ENCODE measurements at regions not wholly inside any gene's neighbourhood (a gene's known extent, or its start where the extent isn't known, plus 50 kb on each side); places are given as distances from the start of the nearest gene placed in this dataset.

GRCh38 chr15:77722759-77723460, 90.2 kb upstream of the LINGO1 start:
- no peaks in the 10 kb centered on the region for H3K4me1 ChIP-seq (ENCODE audit: low read length)
- no peak overlapping the region for H3K4me3 ChIP-seq (ENCODE audit: low read length)
- H4K20me1 ChIP-seq (ENCODE audit: insufficient read depth, low read depth, low read length) = no peaks in the 10 kb centered on the region

DNA sequence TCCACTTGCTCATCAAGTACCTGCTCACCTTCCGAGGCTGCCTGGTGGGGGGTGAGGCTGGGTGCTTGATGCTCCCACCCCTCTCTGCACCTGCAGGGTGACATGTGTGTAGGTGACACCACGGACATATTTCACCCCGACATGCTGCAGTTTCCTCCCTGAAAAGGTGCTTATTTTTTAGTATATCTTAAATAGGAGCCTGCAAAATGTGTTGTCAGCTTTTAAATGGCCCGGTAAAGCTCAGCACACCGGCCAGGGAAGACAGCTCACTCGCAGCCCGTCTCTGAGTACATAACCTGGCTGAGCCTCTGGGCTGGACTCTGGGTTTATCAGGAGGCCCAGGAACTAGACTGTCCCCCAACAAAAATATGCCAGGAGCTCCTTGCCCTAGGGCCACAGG, 89.3 kb upstream of the LINGO1 start:
- H2AFZ ChIP-seq (ENCODE audit: low read length) = no peak overlapping the region
- H3K4me2 ChIP-seq (ENCODE audit: low read depth, low read length, poor library complexity, severe bottlenecking) = no peak overlapping the region
- DNase-seq = no peak
- no peaks in the 10 kb centered on the region for H3K9me3 ChIP-seq (ENCODE audit: low read length)
- no peak overlapping the region for H3K4me3 ChIP-seq (ENCODE audit: low read length)
- H3K9ac ChIP-seq (ENCODE audit: low read length) = no peak overlapping the region
- no peaks in the 10 kb centered on the region for H3K36me3 ChIP-seq (ENCODE audit: insufficient read depth, low read length)
- no peaks in the 10 kb centered on the region for H3K79me2 ChIP-seq (ENCODE audit: low read length)
- H3K27ac ChIP-seq (ENCODE audit: low read length) = no peak overlapping the region
- no peaks in the 10 kb centered on the region for H4K20me1 ChIP-seq (ENCODE audit: insufficient read depth, low read depth, low read length)
- H3K4me1 ChIP-seq (ENCODE audit: low read length) = no peaks in the 10 kb centered on the region
- no peaks in the 10 kb centered on the region for H3K9me2 ChIP-seq (replicated peaks; ENCODE audit: insufficient read depth, low read length)
- no peaks in the 10 kb centered on the region for H3K27me3 ChIP-seq (ENCODE audit: low read length)

More at GRCh38 chr15:77722759-77723460, 90.2 kb upstream of the LINGO1 start:
- Histone ChIP-seq H3K36me3 (ENCODE audit: insufficient read depth, low read length) (no peaks in the 10 kb centered on the region), H3K9me3 (ENCODE audit: low read length) (no peaks in the 10 kb centered on the region), H3K4me2 (ENCODE audit: low read depth, low read length, poor library complexity, severe bottlenecking) (no peak overlapping the region), H3K9me2 (replicated peaks; ENCODE audit: insufficient read depth, low read length) (no peaks in the 10 kb centered on the region), H3K79me2 (ENCODE audit: low read length) (no peaks in the 10 kb centered on the region), H2AFZ (ENCODE audit: low read length) (no peak overlapping the region), H3K27me3 (ENCODE audit: low read length) (no peaks in the 10 kb centered on the region), H3K9ac (ENCODE audit: low read length) (no peak overlapping the region), H3K27ac (ENCODE audit: low read length) (no peak overlapping the region)
- no peak for DNase-seq

- H3K4me1 ChIP-seq (ENCODE audit: low read length) = no peaks in the 10 kb centered on the region
- H3K9me3 ChIP-seq (ENCODE audit: low read length) = no peaks in the 10 kb centered on the region
- H2AFZ ChIP-seq (ENCODE audit: low read length) = no peak overlapping the region
- H3K79me2 ChIP-seq (ENCODE audit: low read length) = no peaks in the 10 kb centered on the region
- no peak overlapping the region for H3K4me2 ChIP-seq (ENCODE audit: low read depth, low read length, poor library complexity, severe bottlenecking)
- no peak overlapping the region for H3K4me3 ChIP-seq (ENCODE audit: low read length)
- no peaks in the 10 kb centered on the region for H3K9me2 ChIP-seq (replicated peaks; ENCODE audit: insufficient read depth, low read length)
- H4K20me1 ChIP-seq (ENCODE audit: insufficient read depth, low read depth, low read length) = no peaks in the 10 kb centered on the region
- DNase-seq = no peak
- H3K9ac ChIP-seq (ENCODE audit: low read length) = no peak overlapping the region
- H3K27ac ChIP-seq (ENCODE audit: low read length) = no peak overlapping the region
- H3K27me3 ChIP-seq (ENCODE audit: low read length) = no peaks in the 10 kb centered on the region
- H3K36me3 ChIP-seq (ENCODE audit: insufficient read depth, low read length) = no peaks in the 10 kb centered on the region
Observed at GRCh38 chr15:77720655-77721054, 87.9 kb upstream of the LINGO1 start.

- Histone ChIP-seq H2AFZ (ENCODE audit: low read length) (no peak overlapping the region), H3K9ac (ENCODE audit: low read length) (no peak overlapping the region), H3K9me2 (replicated peaks; ENCODE audit: insufficient read depth, low read length) (no peaks in the 10 kb centered on the region), H3K27me3 (ENCODE audit: low read length) (no peaks in the 10 kb centered on the region), H3K9me3 (ENCODE audit: low read length) (no peaks in the 10 kb centered on the region), H3K27ac (ENCODE audit: low read length) (no peak overlapping the region), H3K4me1 (ENCODE audit: low read length) (no peaks in the 10 kb centered on the region), H3K36me3 (ENCODE audit: insufficient read depth, low read length) (no peaks in the 10 kb centered on the region), H3K4me2 (ENCODE audit: low read depth, low read length, poor library complexity, severe bottlenecking) (no peak overlapping the region), H3K79me2 (ENCODE audit: low read length) (no peaks in the 10 kb centered on the region), H4K20me1 (ENCODE audit: insufficient read depth, low read depth, low read length) (no peaks in the 10 kb centered on the region), H3K4me3 (ENCODE audit: low read length) (no peak overlapping the region)
- DNase-seq = no peak
Observed at GRCh38 chr15:77720173-77720572, 87.5 kb upstream of the LINGO1 start.

GRCh38 chr15:77719450-77719849, 86.7 kb upstream of the LINGO1 start:
- Histone ChIP-seq H3K27ac (ENCODE audit: low read length) (no peak overlapping the region), H3K4me2 (ENCODE audit: low read depth, low read length, poor library complexity, severe bottlenecking) (no peak overlapping the region), H3K79me2 (ENCODE audit: low read length) (no peaks in the 10 kb centered on the region), H3K36me3 (ENCODE audit: insufficient read depth, low read length) (no peaks in the 10 kb centered on the region), H3K9me2 (replicated peaks; ENCODE audit: insufficient read depth, low read length) (no peaks in the 10 kb centered on the region), H3K9ac (ENCODE audit: low read length) (no peak overlapping the region), H2AFZ (ENCODE audit: low read length) (no peak overlapping the region), H4K20me1 (ENCODE audit: insufficient read depth, low read depth, low read length) (no peaks in the 10 kb centered on the region), H3K27me3 (ENCODE audit: low read length) (no peaks in the 10 kb centered on the region), H3K4me1 (ENCODE audit: low read length) (no peaks in the 10 kb centered on the region), H3K9me3 (ENCODE audit: low read length) (no peaks in the 10 kb centered on the region), H3K4me3 (ENCODE audit: low read length) (no peak overlapping the region)
- DNase-seq = no peak

GRCh38 chr15:77717333-77717990, 84.8 kb upstream of the LINGO1 start:
- no peak for DNase-seq
- H3K36me3 ChIP-seq (ENCODE audit: insufficient read depth, low read length) = no peaks in the 10 kb centered on the region
- H3K4me2 ChIP-seq (ENCODE audit: low read depth, low read length, poor library complexity, severe bottlenecking) = no peak overlapping the region
- no peaks in the 10 kb centered on the region for H3K27me3 ChIP-seq (ENCODE audit: low read length)
- no peak overlapping the region for H3K27ac ChIP-seq (ENCODE audit: low read length)
- no peaks in the 10 kb centered on the region for H3K9me3 ChIP-seq (ENCODE audit: low read length)
- H4K20me1 ChIP-seq (ENCODE audit: insufficient read depth, low read depth, low read length) = no peaks in the 10 kb centered on the region
- no peaks in the 10 kb centered on the region for H3K79me2 ChIP-seq (ENCODE audit: low read length)
- H2AFZ ChIP-seq (ENCODE audit: low read length) = no peak overlapping the region
- no peaks in the 10 kb centered on the region for H3K9me2 ChIP-seq (replicated peaks; ENCODE audit: insufficient read depth, low read length)
- H3K4me1 ChIP-seq (ENCODE audit: low read length) = no peaks in the 10 kb centered on the region
- H3K9ac ChIP-seq (ENCODE audit: low read length) = no peak overlapping the region
- H3K4me3 ChIP-seq (ENCODE audit: low read length) = no peak overlapping the region

GRCh38 chr15:77716632-77717332, 84.1 kb upstream of the LINGO1 start:
- no peaks in the 10 kb centered on the region for H3K9me3 ChIP-seq (ENCODE audit: low read length)
- H3K9ac ChIP-seq (ENCODE audit: low read length) = no peak overlapping the region
- H3K9me2 ChIP-seq (replicated peaks; ENCODE audit: insufficient read depth, low read length) = no peaks in the 10 kb centered on the region
- H3K79me2 ChIP-seq (ENCODE audit: low read length) = no peaks in the 10 kb centered on the region
- no peaks in the 10 kb centered on the region for H4K20me1 ChIP-seq (ENCODE audit: insufficient read depth, low read depth, low read length)
- H3K4me3 ChIP-seq (ENCODE audit: low read length) = no peak overlapping the region
- H3K27me3 ChIP-seq (ENCODE audit: low read length) = no peaks in the 10 kb centered on the region
- H3K27ac ChIP-seq (ENCODE audit: low read length) = no peak overlapping the region
- H3K36me3 ChIP-seq (ENCODE audit: insufficient read depth, low read length) = no peaks in the 10 kb centered on the region
- no peaks in the 10 kb centered on the region for H3K4me1 ChIP-seq (ENCODE audit: low read length)
- H3K4me2 ChIP-seq (ENCODE audit: low read depth, low read length, poor library complexity, severe bottlenecking) = no peak overlapping the region
- DNase-seq = no peak
- H2AFZ ChIP-seq (ENCODE audit: low read length) = no peak overlapping the region

- Histone ChIP-seq H3K9ac (ENCODE audit: low read length) (no peak overlapping the region), H3K27ac (ENCODE audit: low read length) (no peak overlapping the region), H2AFZ (ENCODE audit: low read length) (no peak overlapping the region), H3K9me2 (replicated peaks; ENCODE audit: insufficient read depth, low read length) (no peaks in the 10 kb centered on the region), H3K36me3 (ENCODE audit: insufficient read depth, low read length) (no peaks in the 10 kb centered on the region), H3K4me1 (ENCODE audit: low read length) (no peaks in the 10 kb centered on the region), H3K79me2 (ENCODE audit: low read length) (no peaks in the 10 kb centered on the region), H4K20me1 (ENCODE audit: insufficient read depth, low read depth, low read length) (no peaks in the 10 kb centered on the region), H3K4me3 (ENCODE audit: low read length) (no peak overlapping the region), H3K9me3 (ENCODE audit: low read length) (no peaks in the 10 kb centered on the region), H3K4me2 (ENCODE audit: low read depth, low read length, poor library complexity, severe bottlenecking) (no peak overlapping the region), H3K27me3 (ENCODE audit: low read length) (no peaks in the 10 kb centered on the region)
- DNase-seq = no peak
Observed at GRCh38 chr15:77715860-77716259, 83.1 kb upstream of the LINGO1 start.

Data from Karpas-422 (cell line).